OCI-LY7 (cell line): ENCODE measurements at regions not wholly inside any gene's neighbourhood (a gene's known extent, or its start where the extent isn't known, plus 50 kb on each side); places are given as distances from the start of the nearest gene placed in this dataset.

ENCODE experiments used
- BruUV-seq: library from RNA; stranded (reverse); fragments of 400-500 nt; replicated peaks from 2 replicates; lab custom pipeline; 2021; lab: Mats Ljungman, UMichigan
- CTCF ChIA-PET: fragments of 300-600 bp; sonication (Branson Sonifier 250); formaldehyde crosslinking; loops from one replicate; lab custom pipeline; 2022; ENCODE audit warnings: antibody characterized with exemption; ENCODE audit not compliant: unreplicated experiment; lab: Charles Lee
- POLR2A ChIA-PET: fragments of 300-600 bp; sonication (Branson Sonifier 250); formaldehyde crosslinking; loops from one replicate; lab custom pipeline; 2022; ENCODE audit warnings: antibody characterized with exemption; lab: Charles Lee
- DNase-seq: peaks from one replicate; pipeline ENCODE4 v3.0.0-alpha.2; 2015; ENCODE audit warnings: low spot score
- H2AFZ ChIP-seq: fragments of 200-600 bp; sonication (generic), shearing (Covaris generic); 2 replicates; pipeline ENCODE4 v1.6.1; 2014; ENCODE audit warnings: mild to moderate bottlenecking, antibody characterized with exemption, low read length, moderate library complexity
- H3K27ac ChIP-seq: fragments of 200-600 bp; sonication (generic); 2 replicates; pipeline ENCODE4 v1.5.1; 2014; ENCODE audit warnings: mixed run types, low read depth, mild to moderate bottlenecking, moderate library complexity, low read length, inconsistent platforms; ENCODE audit not compliant: poor library complexity, severe bottlenecking
- H3K36me3 ChIP-seq: fragments of 200-600 bp; sonication (generic); 2 replicates; pipeline ENCODE4 v1.6.1; 2014; ENCODE audit warnings: mild to moderate bottlenecking, antibody characterized with exemption, low read length, moderate library complexity, mixed read lengths; ENCODE audit not compliant: insufficient read depth
- H3K4me1 ChIP-seq: fragments of 200-600 bp; sonication (generic); 2 replicates; pipeline ENCODE4 v1.5.1; 2014; ENCODE audit warnings: mild to moderate bottlenecking, low read length; ENCODE audit not compliant: insufficient read depth, poor library complexity, severe bottlenecking
- H3K4me2 ChIP-seq: fragments of 200-600 bp; sonication (generic); 2 replicates; pipeline ENCODE4 v1.6.1; 2014; ENCODE audit warnings: mild to moderate bottlenecking, low read length
- H3K4me3 ChIP-seq: fragments of 200-600 bp; sonication (generic); 2 replicates; pipeline ENCODE4 v1.5.1; 2014; ENCODE audit warnings: mild to moderate bottlenecking, low read depth, low read length; ENCODE audit not compliant: poor library complexity, severe bottlenecking
- H3K79me2 ChIP-seq: fragments of 200-600 bp; sonication (generic); 2 replicates; pipeline ENCODE4 v1.6.1; 2016; ENCODE audit warnings: low read depth, mild to moderate bottlenecking, low read length, moderate library complexity, mixed read lengths; ENCODE audit not compliant: insufficient read depth
- H3K9me2 ChIP-seq: fragments of 200-600 bp; sonication (generic); 2 replicates; pipeline ENCODE4 v1.6.1; 2016; ENCODE audit warnings: mild to moderate bottlenecking, low read length, mixed read lengths; ENCODE audit not compliant: insufficient read depth
- H3K9me3 ChIP-seq: fragments of 200-600 bp; sonication (generic); 2 replicates; pipeline ENCODE4 v1.6.1; 2014; ENCODE audit warnings: mild to moderate bottlenecking, mixed run types, low read length, mixed read lengths
- H4K20me1 ChIP-seq: fragments of 200-600 bp; sonication (generic); 2 replicates; pipeline ENCODE4 v1.6.1; 2014; ENCODE audit warnings: mild to moderate bottlenecking, antibody characterized with exemption, low read length, moderate library complexity, mixed read lengths; ENCODE audit not compliant: insufficient read depth
- EZH2phosphoT487 ChIP-seq: fragments of 200-600 bp; sonication (generic); IDR thresholded peaks from 2 replicates; pipeline ENCODE4 v1.6.1; 2018; ENCODE audit warnings: low read depth, borderline replicate concordance, mild to moderate bottlenecking, mixed run types, antibody characterized with exemption, low read length, moderate library complexity, mixed read lengths
- intact Hi-C: fragments of 100-400 bp; cut with micrococcal nuclease; formaldehyde crosslinking; loops from one replicate; pipeline ENCODE4 v1.10.0; 2022; ENCODE audit not compliant: unreplicated experiment
- TF ChIP-seq, protein P1 (sequence below): fragments of 200-600 bp; sonication (generic); conservative IDR thresholded peaks from 2 replicates; pipeline ENCODE4 v1.5.1; 2014; ENCODE audit warnings: mild to moderate bottlenecking, antibody characterized with exemption, low read length, moderate library complexity, mixed read lengths

DNA sequence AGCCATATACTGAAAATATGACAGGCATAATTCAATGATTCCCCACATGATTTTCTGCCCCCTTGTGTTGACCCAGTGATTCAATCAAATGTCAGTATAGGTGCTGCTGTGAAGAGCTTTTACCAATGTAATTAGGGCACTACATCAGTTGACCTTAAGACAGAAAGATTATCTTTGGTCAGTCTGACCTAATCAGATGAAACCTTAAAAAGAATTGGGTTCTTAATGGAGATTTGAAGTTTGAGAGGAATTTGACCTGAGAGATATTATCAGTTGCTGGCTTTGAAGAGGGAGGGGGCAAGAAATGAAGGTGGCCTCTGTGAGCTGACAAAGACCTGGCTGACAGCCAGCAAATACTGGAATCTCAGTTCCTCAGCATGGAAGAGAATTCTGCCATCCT is 358.7 kb upstream of the CA10 start:
- BruUV-seq: no TSS peak
- no peak for DNase-seq
- ChIA-PET CTCF (no interaction called here), POLR2A (no interaction called here)
- intact Hi-C loops: no loop called here
- H3K9me2 ChIP-seq: no peaks in the 10 kb centered on the region
- H3K9me3 ChIP-seq: no peaks in the 10 kb centered on the region
- H3K36me3 ChIP-seq: no peaks in the 10 kb centered on the region
- no peaks in the 10 kb centered on the region for H3K4me1 ChIP-seq
- H3K4me2 ChIP-seq: no peak overlapping the region
- no peaks in the 10 kb centered on the region for H4K20me1 ChIP-seq
- H3K79me2 ChIP-seq: no peaks in the 10 kb centered on the region
- H3K27ac ChIP-seq: no peak overlapping the region
- H3K4me3 ChIP-seq: no peak overlapping the region
- TF ChIP-seq, protein P1, sequence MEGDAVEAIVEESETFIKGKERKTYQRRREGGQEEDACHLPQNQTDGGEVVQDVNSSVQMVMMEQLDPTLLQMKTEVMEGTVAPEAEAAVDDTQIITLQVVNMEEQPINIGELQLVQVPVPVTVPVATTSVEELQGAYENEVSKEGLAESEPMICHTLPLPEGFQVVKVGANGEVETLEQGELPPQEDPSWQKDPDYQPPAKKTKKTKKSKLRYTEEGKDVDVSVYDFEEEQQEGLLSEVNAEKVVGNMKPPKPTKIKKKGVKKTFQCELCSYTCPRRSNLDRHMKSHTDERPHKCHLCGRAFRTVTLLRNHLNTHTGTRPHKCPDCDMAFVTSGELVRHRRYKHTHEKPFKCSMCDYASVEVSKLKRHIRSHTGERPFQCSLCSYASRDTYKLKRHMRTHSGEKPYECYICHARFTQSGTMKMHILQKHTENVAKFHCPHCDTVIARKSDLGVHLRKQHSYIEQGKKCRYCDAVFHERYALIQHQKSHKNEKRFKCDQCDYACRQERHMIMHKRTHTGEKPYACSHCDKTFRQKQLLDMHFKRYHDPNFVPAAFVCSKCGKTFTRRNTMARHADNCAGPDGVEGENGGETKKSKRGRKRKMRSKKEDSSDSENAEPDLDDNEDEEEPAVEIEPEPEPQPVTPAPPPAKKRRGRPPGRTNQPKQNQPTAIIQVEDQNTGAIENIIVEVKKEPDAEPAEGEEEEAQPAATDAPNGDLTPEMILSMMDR: no peak
- no peak for TF ChIP-seq EZH2phosphoT487
- H2AFZ ChIP-seq: no peak overlapping the region

DNA sequence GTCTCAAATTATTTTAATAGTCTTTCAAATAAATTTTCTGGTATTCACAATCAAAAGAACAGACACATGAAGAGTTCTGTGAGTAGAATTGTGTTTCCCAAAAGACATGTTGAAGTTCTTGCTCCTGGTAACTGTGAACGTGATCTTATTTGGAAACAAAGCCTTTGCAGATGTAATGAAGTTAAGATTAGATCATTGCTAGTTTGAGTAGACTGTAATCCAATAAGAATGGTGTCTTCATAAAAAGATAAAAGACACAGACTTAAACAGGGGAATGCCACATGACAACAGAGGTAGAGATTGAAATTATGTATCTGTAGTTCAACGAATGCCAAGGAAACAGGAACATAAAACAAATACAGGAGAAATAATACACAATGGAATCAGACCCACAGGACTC is 357.4 kb upstream of the CA10 start:
- intact Hi-C loops: no loop called here
- Histone ChIP-seq H3K4me2 (no peak overlapping the region), H2AFZ (no peak overlapping the region), H3K9me2 (no peaks in the 10 kb centered on the region), H3K36me3 (no peaks in the 10 kb centered on the region), H3K4me3 (no peak overlapping the region), H4K20me1 (no peaks in the 10 kb centered on the region), H3K79me2 (no peaks in the 10 kb centered on the region), H3K4me1 (no peaks in the 10 kb centered on the region), H3K27ac (no peak overlapping the region), H3K9me3 (no peaks in the 10 kb centered on the region)
- ChIA-PET CTCF (no interaction called here), POLR2A (interaction anchor here (1.0 kb wide), 1 partner anchor 17 kb away, joined by 3 read pairs; no protein-coding TSS in a partner anchor)
- no peak for TF ChIP-seq EZH2phosphoT487
- TF ChIP-seq, protein P1: no peak
- no peak for DNase-seq
- no TSS peak for BruUV-seq

DNA sequence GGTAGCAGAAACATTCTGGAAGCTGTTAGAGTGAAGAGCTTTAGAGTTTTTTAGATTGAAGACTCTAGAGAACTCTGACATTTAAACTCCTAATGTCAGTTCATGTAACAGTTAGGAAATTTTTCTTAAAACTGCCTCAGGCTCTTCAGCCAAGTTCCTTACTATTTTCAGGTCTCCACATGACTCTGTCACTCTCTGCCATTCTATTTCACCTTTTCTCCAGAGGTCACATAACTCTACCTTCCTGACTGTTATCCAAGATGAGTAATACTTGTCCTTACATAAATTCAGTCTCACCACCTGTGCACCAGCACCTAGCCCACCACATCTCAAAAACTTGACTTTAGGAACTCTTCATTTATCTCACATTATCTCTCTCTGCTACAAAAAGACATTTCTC is 347.1 kb upstream of the CA10 start:
- DNase-seq: no peak
- Histone ChIP-seq H3K79me2 (no peaks in the 10 kb centered on the region), H3K4me1 (no peaks in the 10 kb centered on the region), H3K4me3 (no peak overlapping the region), H3K27ac (no peak overlapping the region), H3K4me2 (no peak overlapping the region), H4K20me1 (no peaks in the 10 kb centered on the region), H3K9me2 (no peaks in the 10 kb centered on the region), H2AFZ (no peak overlapping the region), H3K9me3 (no peaks in the 10 kb centered on the region), H3K36me3 (no peaks in the 10 kb centered on the region)
- intact Hi-C loops: no loop called here
- ChIA-PET CTCF (no interaction called here), POLR2A (interaction anchor here (0.7 kb wide), 1 partner anchor 206 kb away, joined by 3 read pairs; no protein-coding TSS in a partner anchor)
- TF ChIP-seq, protein P1: no peak
- TF ChIP-seq EZH2phosphoT487: no peak
- no TSS peak for BruUV-seq
